Vagina (tissue), 2 donors: ENCODE measurements at regions not wholly inside any gene's neighbourhood (a gene's known extent, or its start where the extent isn't known, plus 50 kb on each side); places are given as distances from the start of the nearest gene placed in this dataset.

Source experiments
- DNase-seq, 2 donors: peaks; one replicate each; pipeline ENCODE4 v3.0.0-alpha.2; 2017; ENCODE audit errors: extremely low spot score in 2 of 2
- H3K27ac ChIP-seq: fragments of 200-600 bp; sonication (generic); one replicate; pipeline ENCODE4 v1.5.1; 2019
- H3K27me3 ChIP-seq: fragments of 200-600 bp; sonication (generic); one replicate; pipeline ENCODE4 v1.5.1; 2019
- H3K36me3 ChIP-seq, 2 donors: fragments of 200-600 bp; sonication (generic); one replicate each; pipeline ENCODE4 v1.5.1; 2017 to 2019
- H3K4me1 ChIP-seq: fragments of 200-600 bp; sonication (generic); one replicate; pipeline ENCODE4 v1.5.1; 2019
- H3K4me3 ChIP-seq, 2 donors: fragments of 200-600 bp; sonication (generic); 1 replicate in 1 of 2; 2 replicates in 1 of 2; pipeline ENCODE4 v1.5.1; 2016 to 2019
- H3K9me3 ChIP-seq: fragments of 200-600 bp; sonication (generic); one replicate; pipeline ENCODE4 v1.5.1; 2019
- CTCF ChIP-seq, 3 experiments: fragments of 450-650 bp in 2 of 3; fragments of 200-600 bp in 1 of 3; sonication (generic) in 1 of 3; IDR thresholded peaks; one replicate each; pipeline ENCODE4 v1.5.1; 2017 to 2019; ENCODE audit warnings: antibody characterized with exemption in 3 of 3, mild to moderate bottlenecking in 2 of 3, moderate library complexity in 2 of 3
- POLR2A ChIP-seq, 2 donors: fragments of 450-650 bp; IDR thresholded peaks; one replicate each; pipeline ENCODE4 v1.6.1; 2017; ENCODE audit warnings: antibody characterized with exemption in 2 of 2, mild to moderate bottlenecking in 2 of 2, moderate library complexity in 2 of 2
- POLR2AphosphoS5 ChIP-seq, 2 donors: sonication (generic); formaldehyde crosslinking; IDR thresholded peaks; one replicate each; pipeline ENCODE4 v1.9.0; 2017; ENCODE audit warnings: antibody characterized with exemption in 2 of 2, mild to moderate bottlenecking in 2 of 2, low read depth in 1 of 2; ENCODE audit not compliant: insufficient read depth in 1 of 2
- intact Hi-C: fragments of 100-400 bp; cut with DNase I; formaldehyde crosslinking; loops from one replicate; pipeline ENCODE4 v1.15.1; 2023

GRCh38 chr7:153151766-153152165 is 392.2 kb downstream of the ACTR3B start:
- intact Hi-C loops: no loop called here
- Histone ChIP-seq H3K4me3 (no peak overlapping the region), H3K27me3 (no peaks in the 10 kb centered on the region), H3K4me1 (no peaks in the 10 kb centered on the region), H3K36me3 (no peaks in the 10 kb centered on the region), H3K27ac (no peak overlapping the region), H3K9me3 (no peaks in the 10 kb centered on the region)
- DNase-seq: no peak
- TF ChIP-seq CTCF (IDR thresholded peaks at IDR 0.05) (no peak), POLR2AphosphoS5 (IDR thresholded peaks at IDR 0.05; ENCODE audit: insufficient read depth in 1 of 2, low read depth in 1 of 2) (no peak), POLR2A (IDR thresholded peaks at IDR 0.05) (no peak)

GRCh38 chr7:153152801-153153422 is 393.4 kb downstream of the ACTR3B start:
- DNase-seq: no peak
- no peak overlapping the region for H3K4me3 ChIP-seq
- H3K27me3 ChIP-seq: no peaks in the 10 kb centered on the region
- intact Hi-C loops: no loop called here
- H3K4me1 ChIP-seq: no peaks in the 10 kb centered on the region
- no peak overlapping the region for H3K27ac ChIP-seq
- H3K9me3 ChIP-seq: no peaks in the 10 kb centered on the region
- H3K36me3 ChIP-seq: no peaks in the 10 kb centered on the region
- no peak for TF ChIP-seq POLR2A (IDR thresholded peaks at IDR 0.05)
- no peak for TF ChIP-seq POLR2AphosphoS5 (IDR thresholded peaks at IDR 0.05; ENCODE audit: insufficient read depth in 1 of 2, low read depth in 1 of 2)
- TF ChIP-seq CTCF (IDR thresholded peaks at IDR 0.05): no peak

GRCh38 chr7:153158149-153158548 is 398.6 kb downstream of the ACTR3B start:
- Histone ChIP-seq H3K27me3 (no peaks in the 10 kb centered on the region), H3K4me3 (no peak overlapping the region), H3K4me1 (no peaks in the 10 kb centered on the region), H3K9me3 (no peaks in the 10 kb centered on the region), H3K36me3 (no peaks in the 10 kb centered on the region), H3K27ac (no peak overlapping the region)
- intact Hi-C loops: no loop called here
- TF ChIP-seq POLR2A (IDR thresholded peaks at IDR 0.05) (no peak), CTCF (IDR thresholded peaks at IDR 0.05) (no peak), POLR2AphosphoS5 (IDR thresholded peaks at IDR 0.05; ENCODE audit: insufficient read depth in 1 of 2, low read depth in 1 of 2) (no peak)
- no peak for DNase-seq

- DNase-seq: no peak
- Histone ChIP-seq H3K36me3 (no peaks in the 10 kb centered on the region), H3K4me3 (no peak overlapping the region), H3K27me3 (no peaks in the 10 kb centered on the region), H3K27ac (no peak overlapping the region), H3K4me1 (no peaks in the 10 kb centered on the region), H3K9me3 (no peaks in the 10 kb centered on the region)
- intact Hi-C loops: no loop called here
- TF ChIP-seq POLR2A (IDR thresholded peaks at IDR 0.05): no peak
- no peak for TF ChIP-seq CTCF (IDR thresholded peaks at IDR 0.05)
- no peak for TF ChIP-seq POLR2AphosphoS5 (IDR thresholded peaks at IDR 0.05; ENCODE audit: insufficient read depth in 1 of 2, low read depth in 1 of 2)
These were observed 410.7 kb downstream of the ACTR3B start for GRCh38 chr7:153170287-153170686.

- DNase-seq: no peak
- Histone ChIP-seq H3K9me3 (no peaks in the 10 kb centered on the region), H3K36me3 (no peaks in the 10 kb centered on the region), H3K4me1 (no peaks in the 10 kb centered on the region), H3K4me3 (no peak overlapping the region), H3K27ac (no peak overlapping the region), H3K27me3 (no peaks in the 10 kb centered on the region)
- no peak for TF ChIP-seq CTCF (IDR thresholded peaks at IDR 0.05)
- TF ChIP-seq POLR2AphosphoS5 (IDR thresholded peaks at IDR 0.05; ENCODE audit: insufficient read depth in 1 of 2, low read depth in 1 of 2): no peak
- TF ChIP-seq POLR2A (IDR thresholded peaks at IDR 0.05): no peak
- intact Hi-C loops: no loop called here
These were observed 426.4 kb downstream of the ACTR3B start for GRCh38 chr7:153185936-153186335.
